ENCODE measurements at regions not wholly inside any gene's neighbourhood (a gene's known extent, or its start where the extent isn't known, plus 50 kb on each side); places are given as distances from the start of the nearest gene placed in this dataset.

GRCh38 chr6:22926790-22927354 is 357.5 kb downstream of the HDGFL1 start:
- TF ChIP-seq CTCF (IDR thresholded peaks at IDR 0.05; ENCODE audit: extremely low read depth in 1 of 2, insufficient read depth in 1 of 2, low read depth in 1 of 2, low read length in 2 of 2), result no peak
- TF ChIP-seq EZH2 (IDR thresholded peaks at IDR 0.05; ENCODE audit: borderline replicate concordance, low read depth, low read length, severe bottlenecking), result no peak
- TF ChIP-seq POLR2A (IDR thresholded peaks at IDR 0.05; ENCODE audit: low read depth, low read length), result no peak
